Endodermal cell (in vitro differentiated cells): ENCODE measurements at regions not wholly inside any gene's neighbourhood (a gene's known extent, or its start where the extent isn't known, plus 50 kb on each side); places are given as distances from the start of the nearest gene placed in this dataset.
A peak's percentile ranks its signal among the peaks of the same experiment; 100 is the strongest.

Experiments used
- DNase-seq: peaks from one replicate; pipeline ENCODE4 v3.0.0-alpha.2; 2017
- H3K27ac ChIP-seq: 2 replicates; pipeline ENCODE4 v1.5.1; 2013; ENCODE audit warnings: mild to moderate bottlenecking, low read depth, low read length, moderate library complexity
- H3K27me3 ChIP-seq: 2 replicates; pipeline ENCODE4 v1.6.1; 2013; ENCODE audit warnings: mild to moderate bottlenecking, low read length, moderate library complexity; ENCODE audit not compliant: insufficient read depth, control insufficient read depth, poor library complexity, severe bottlenecking
- H3K36me3 ChIP-seq: 2 replicates; pipeline ENCODE4 v1.7.0; 2013; ENCODE audit warnings: mild to moderate bottlenecking, low read length, moderate library complexity; ENCODE audit not compliant: control insufficient read depth, insufficient read depth
- H3K4me1 ChIP-seq: one replicate; pipeline ENCODE4 v1.7.0; 2013; ENCODE audit warnings: low read length; ENCODE audit not compliant: control insufficient read depth, insufficient read depth
- H3K4me3 ChIP-seq: 2 replicates; pipeline ENCODE4 v1.5.1; 2013; ENCODE audit warnings: mild to moderate bottlenecking, low read length, moderate library complexity
- H3K9ac ChIP-seq: 2 replicates; pipeline ENCODE4 v1.6.1; 2013; ENCODE audit warnings: mild to moderate bottlenecking, low read length, moderate library complexity; ENCODE audit not compliant: poor library complexity, severe bottlenecking; ENCODE audit errors: extremely low read depth
- H3K9me3 ChIP-seq: 2 replicates; pipeline ENCODE4 v1.6.1; 2013; ENCODE audit warnings: mild to moderate bottlenecking, low read length, moderate library complexity; ENCODE audit not compliant: control insufficient read depth
- H3K27ac Mint-ChIP-seq: 2 replicates; pipeline ENCODE4 v1.8.0; 2020; ENCODE audit warnings: mixed read lengths
- H3K27me3 Mint-ChIP-seq: 2 replicates; pipeline ENCODE4 v1.8.0; 2021; ENCODE audit warnings: mild to moderate bottlenecking, mixed read lengths; ENCODE audit not compliant: insufficient read depth
- H3K36me3 Mint-ChIP-seq: 2 replicates; pipeline ENCODE4 v1.8.0; 2020; ENCODE audit warnings: low read depth, mixed read lengths
- H3K4me1 Mint-ChIP-seq: 2 replicates; pipeline ENCODE4 v1.8.0; 2020; ENCODE audit warnings: mixed read lengths
- H3K4me3 Mint-ChIP-seq: 2 replicates; pipeline ENCODE4 v1.8.0; 2020; ENCODE audit warnings: mild to moderate bottlenecking, moderate library complexity, mixed read lengths
- H3K9me3 Mint-ChIP-seq: 2 replicates; pipeline ENCODE4 v1.8.0; 2020; ENCODE audit warnings: mild to moderate bottlenecking, mixed read lengths
- WGBS, 2 experiments: methylation state at CpG; one replicate each; pipeline versions ENCODE4 v1.1.5 to v1.1.7; 2013; ENCODE audit warnings: missing lambda C conversion rate in 2 of 2, mixed read lengths in 1 of 2; ENCODE audit not compliant: insufficient coverage in 1 of 2, insufficient read length in 1 of 2; 5-methylcytosine and 5-hydroxymethylcytosine counted together
- TF ChIP-seq, protein P1 (sequence below): fragments of 200-600 bp; sonication (generic); conservative IDR thresholded peaks from 2 replicates; pipeline ENCODE4 v1.5.0; 2021; ENCODE audit warnings: antibody characterized with exemption, mild to moderate bottlenecking

DNA sequence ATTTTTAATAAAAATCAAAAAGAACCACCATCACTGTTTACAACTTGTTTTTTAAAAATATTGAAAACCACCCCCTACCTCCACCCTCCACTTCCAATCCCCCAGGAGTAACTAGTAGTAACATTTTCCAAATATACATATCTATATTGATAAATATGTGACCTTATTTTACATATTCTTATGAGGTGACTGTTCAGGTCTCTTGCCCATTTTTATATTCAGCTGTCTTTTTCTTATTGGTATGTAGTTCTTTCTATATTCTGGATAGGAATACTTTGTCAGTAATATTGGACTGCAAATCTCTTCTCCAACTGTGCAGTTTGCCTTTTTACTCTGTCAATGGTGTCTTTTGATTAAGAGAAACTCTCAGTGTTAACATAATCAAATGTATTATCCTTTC lies 59.0 kb upstream of the EIF5 start:
- peaks cover 62% of the 10 kb centered on the region for H3K27me3 Mint-ChIP-seq
- Histone ChIP-seq H3K4me3 (no peak overlapping the region), H3K9me3 (peaks cover 12% of the 10 kb centered on the region), H3K27me3 (peaks cover 41% of the 10 kb centered on the region), H3K4me1 (no peaks in the 10 kb centered on the region), H3K27ac (no peak overlapping the region), H3K9ac (no peak overlapping the region), H3K36me3 (no peaks in the 10 kb centered on the region)
- no peaks in the 10 kb centered on the region for H3K4me1 Mint-ChIP-seq
- DNase-seq = no peak
- TF ChIP-seq, protein P1, sequence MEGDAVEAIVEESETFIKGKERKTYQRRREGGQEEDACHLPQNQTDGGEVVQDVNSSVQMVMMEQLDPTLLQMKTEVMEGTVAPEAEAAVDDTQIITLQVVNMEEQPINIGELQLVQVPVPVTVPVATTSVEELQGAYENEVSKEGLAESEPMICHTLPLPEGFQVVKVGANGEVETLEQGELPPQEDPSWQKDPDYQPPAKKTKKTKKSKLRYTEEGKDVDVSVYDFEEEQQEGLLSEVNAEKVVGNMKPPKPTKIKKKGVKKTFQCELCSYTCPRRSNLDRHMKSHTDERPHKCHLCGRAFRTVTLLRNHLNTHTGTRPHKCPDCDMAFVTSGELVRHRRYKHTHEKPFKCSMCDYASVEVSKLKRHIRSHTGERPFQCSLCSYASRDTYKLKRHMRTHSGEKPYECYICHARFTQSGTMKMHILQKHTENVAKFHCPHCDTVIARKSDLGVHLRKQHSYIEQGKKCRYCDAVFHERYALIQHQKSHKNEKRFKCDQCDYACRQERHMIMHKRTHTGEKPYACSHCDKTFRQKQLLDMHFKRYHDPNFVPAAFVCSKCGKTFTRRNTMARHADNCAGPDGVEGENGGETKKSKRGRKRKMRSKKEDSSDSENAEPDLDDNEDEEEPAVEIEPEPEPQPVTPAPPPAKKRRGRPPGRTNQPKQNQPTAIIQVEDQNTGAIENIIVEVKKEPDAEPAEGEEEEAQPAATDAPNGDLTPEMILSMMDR = no peak
- no peak overlapping the region for H3K4me3 Mint-ChIP-seq
- no peak overlapping the region for H3K27ac Mint-ChIP-seq
- peaks cover 21% of the 10 kb centered on the region for H3K9me3 Mint-ChIP-seq
- no peaks in the 10 kb centered on the region for H3K36me3 Mint-ChIP-seq

DNA sequence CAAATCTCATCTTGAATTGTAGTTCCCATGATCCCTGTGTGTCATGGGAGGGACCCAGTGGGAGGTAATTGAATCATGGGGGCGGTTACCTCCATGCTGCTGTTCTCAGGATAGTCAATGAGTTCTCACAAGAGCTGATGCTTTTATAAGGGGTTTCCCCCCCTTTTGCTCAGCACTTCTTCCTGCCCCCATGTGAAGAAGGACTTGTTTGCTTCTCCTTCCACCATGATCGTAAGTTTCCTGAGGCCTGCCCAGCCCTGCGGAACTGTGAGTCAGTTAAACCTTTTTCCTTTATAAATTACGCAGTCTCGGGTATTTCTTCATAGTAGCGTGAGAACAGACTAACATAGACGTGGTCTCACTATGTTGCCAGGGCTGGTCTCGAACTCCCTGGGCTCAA lies 56.1 kb upstream of the EIF5 start:
- H3K9me3 ChIP-seq = peaks cover 12% of the 10 kb centered on the region
- no peak overlapping the region for H3K4me3 ChIP-seq
- H3K36me3 ChIP-seq = no peaks in the 10 kb centered on the region
- WGBS, 2 experiments = 94 to 96% methylated on average over 8 of the region's 8 CpGs
- Mint-ChIP-seq H3K9me3 (peaks cover 21% of the 10 kb centered on the region), H3K27me3 (peaks cover 70% of the 10 kb centered on the region), H3K36me3 (no peaks in the 10 kb centered on the region), H3K27ac (no peak overlapping the region), H3K4me3 (no peak overlapping the region), H3K4me1 (no peaks in the 10 kb centered on the region)
- TF ChIP-seq, protein P1 = no peak
- H3K27ac ChIP-seq = no peak overlapping the region
- H3K27me3 ChIP-seq = peaks cover 47% of the 10 kb centered on the region
- peak; percentile 32 for DNase-seq
- H3K4me1 ChIP-seq = no peaks in the 10 kb centered on the region
- no peak overlapping the region for H3K9ac ChIP-seq

DNA sequence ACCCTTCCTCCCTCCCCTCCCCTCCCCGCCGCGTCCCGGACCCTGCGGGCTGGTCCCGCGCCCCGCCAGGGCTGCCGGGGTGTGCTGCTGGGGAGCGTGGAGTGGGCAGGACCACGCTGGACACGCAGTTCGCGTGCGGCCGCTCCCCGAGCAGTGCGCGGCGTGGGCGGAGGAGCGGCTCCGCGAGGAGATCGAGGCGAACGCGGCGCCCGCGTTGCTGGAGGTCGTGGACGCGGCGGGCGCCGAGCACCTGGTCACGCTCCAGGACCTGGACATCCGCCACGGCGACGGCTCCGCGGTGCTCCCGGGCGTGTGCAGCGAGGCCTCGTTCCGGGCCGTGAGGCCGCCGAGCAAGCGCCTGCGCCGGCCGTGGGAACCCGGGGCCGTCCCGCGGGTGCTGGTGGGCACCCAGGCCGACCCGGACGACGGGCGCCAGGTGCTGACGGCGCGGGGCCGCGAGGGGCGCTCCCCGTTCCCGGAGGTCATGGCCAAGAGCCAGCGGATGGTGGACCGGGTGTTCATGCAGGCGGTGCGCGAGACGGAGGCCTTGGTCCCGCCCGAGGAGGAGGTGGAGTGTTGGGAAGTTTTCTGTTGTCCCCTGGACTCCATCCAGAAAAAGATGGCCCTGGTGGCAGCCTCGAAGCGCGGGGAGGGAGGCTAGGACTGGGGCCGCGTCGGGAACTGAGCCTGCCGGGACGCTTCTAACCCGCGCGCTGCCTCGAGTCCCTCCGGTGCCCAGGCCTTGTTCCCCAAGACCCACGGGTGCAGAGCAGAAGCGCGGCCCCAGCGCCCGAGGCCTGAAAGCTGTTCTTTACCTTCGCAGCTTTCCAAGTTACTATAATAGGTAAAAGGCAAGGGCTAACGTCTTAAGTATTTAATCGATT lies 54.7 kb upstream of the EIF5 start:
- H3K36me3 ChIP-seq = no peaks in the 10 kb centered on the region
- H3K27me3 Mint-ChIP-seq = peaks cover 76% of the 10 kb centered on the region
- peak; percentile 82 for DNase-seq

More for the DNA sequence above, 54.7 kb upstream of the EIF5 start:
- Histone ChIP-seq H3K27ac (no peak overlapping the region), H3K9ac (no peak overlapping the region), H3K9me3 (peaks cover 12% of the 10 kb centered on the region), H3K4me3 (no peak overlapping the region), H3K4me1 (no peaks in the 10 kb centered on the region), H3K27me3 (peaks cover 40% of the 10 kb centered on the region)
- WGBS, 2 experiments = 57 to 94% methylated on average over 8 to 102 of the region's 102 CpGs
- Mint-ChIP-seq H3K36me3 (no peaks in the 10 kb centered on the region), H3K4me1 (peaks cover 4% of the 10 kb centered on the region), H3K4me3 (peak overlapping the region; percentile 50), H3K9me3 (peaks cover 20% of the 10 kb centered on the region), H3K27ac (no peak overlapping the region)
- TF ChIP-seq, protein P1 = peak; percentile 51
